Neural crest cell (in vitro differentiated cells): ENCODE measurements at regions not wholly inside any gene's neighbourhood (a gene's known extent, or its start where the extent isn't known, plus 50 kb on each side); places are given as distances from the start of the nearest gene placed in this dataset.
"Not testable (repeated sequence)": the region's sequence is repeated elsewhere in the genome, so short reads cannot be mapped to it uniquely, and the experiment has no call there.

Experiments used
- DNase-seq: peaks from one replicate; pipeline ENCODE4 v3.0.0; 2021; ENCODE audit warnings: low read depth, mixed read lengths, low spot score
- H3K27ac Mint-ChIP-seq: one replicate; pipeline ENCODE4 v1.8.0; 2021; ENCODE audit warnings: mild to moderate bottlenecking, mixed read lengths; ENCODE audit not compliant: unreplicated experiment
- H3K27me3 Mint-ChIP-seq: 2 replicates; pipeline ENCODE4 v1.8.0; 2021; ENCODE audit warnings: low read depth, mild to moderate bottlenecking, mixed read lengths
- H3K36me3 Mint-ChIP-seq: 2 replicates; pipeline ENCODE4 v1.8.0; 2021; ENCODE audit warnings: low read depth, mild to moderate bottlenecking, mixed read lengths
- H3K4me1 Mint-ChIP-seq: 2 replicates; pipeline ENCODE4 v1.8.0; 2021; ENCODE audit warnings: mixed read lengths
- H3K4me3 Mint-ChIP-seq: one replicate; pipeline ENCODE4 v1.8.0; 2021; ENCODE audit warnings: mild to moderate bottlenecking, mixed read lengths
- H3K9me3 Mint-ChIP-seq: 2 replicates; pipeline ENCODE4 v1.8.0; 2021; ENCODE audit warnings: mixed read lengths
- CTCF ChIP-seq: fragments of 200-600 bp; sonication (generic); conservative IDR thresholded peaks from 2 replicates; pipeline ENCODE4 v1.5.0; 2021; ENCODE audit warnings: antibody characterized with exemption, mild to moderate bottlenecking

GRCh38 chr2:123596621-123597020 lies 428.5 kb upstream of the CNTNAP5 start:
- no peaks in the 10 kb centered on the region for H3K27me3 Mint-ChIP-seq
- peaks cover 8% of the 10 kb centered on the region for H3K9me3 Mint-ChIP-seq

GRCh38 chr2:123597988-123598387 lies 427.1 kb upstream of the CNTNAP5 start:
- DNase-seq, result no peak
- Mint-ChIP-seq H3K9me3 (peaks cover 3% of the 10 kb centered on the region), H3K4me1 (no peaks in the 10 kb centered on the region), H3K27ac (no peak overlapping the region), H3K4me3 (no peak overlapping the region), H3K36me3 (no peaks in the 10 kb centered on the region), H3K27me3 (no peaks in the 10 kb centered on the region)
- no peak for TF ChIP-seq CTCF

More at GRCh38 chr2:123596621-123597020, 428.5 kb upstream of the CNTNAP5 start:
- peaks cover 4% of the 10 kb centered on the region for H3K36me3 Mint-ChIP-seq
- TF ChIP-seq CTCF, result no peak
- H3K4me3 Mint-ChIP-seq, result no peak overlapping the region
- DNase-seq, result no peak
- no peaks in the 10 kb centered on the region for H3K4me1 Mint-ChIP-seq
- no peak overlapping the region for H3K27ac Mint-ChIP-seq

GRCh38 chr2:123606631-123607030 lies 418.5 kb upstream of the CNTNAP5 start:
- TF ChIP-seq CTCF, result no peak
- H3K4me3 Mint-ChIP-seq, result no peak overlapping the region
- no peak overlapping the region for H3K27ac Mint-ChIP-seq
- no peak for DNase-seq
- peaks cover 13% of the 10 kb centered on the region for H3K4me1 Mint-ChIP-seq
- peaks cover 6% of the 10 kb centered on the region for H3K9me3 Mint-ChIP-seq
- H3K27me3 Mint-ChIP-seq, result no peaks in the 10 kb centered on the region
- peaks cover 3% of the 10 kb centered on the region for H3K36me3 Mint-ChIP-seq

- no peak for TF ChIP-seq CTCF
- H3K4me3 Mint-ChIP-seq, result no peak overlapping the region
- H3K36me3 Mint-ChIP-seq, result peaks cover 3% of the 10 kb centered on the region
- H3K27ac Mint-ChIP-seq, result no peak overlapping the region
- no peak for DNase-seq
- H3K4me1 Mint-ChIP-seq, result peaks cover 13% of the 10 kb centered on the region
- no peaks in the 10 kb centered on the region for H3K27me3 Mint-ChIP-seq
- H3K9me3 Mint-ChIP-seq, result peaks cover 8% of the 10 kb centered on the region
Observed at GRCh38 chr2:123609077-123609476, 416.0 kb upstream of the CNTNAP5 start.

- no peaks in the 10 kb centered on the region for H3K27me3 Mint-ChIP-seq
- no peak overlapping the region for H3K4me3 Mint-ChIP-seq
- no peak for DNase-seq
- peaks cover 3% of the 10 kb centered on the region for H3K36me3 Mint-ChIP-seq
- peaks cover under 1% of the 10 kb centered on the region for H3K4me1 Mint-ChIP-seq
- no peak overlapping the region for H3K27ac Mint-ChIP-seq
- TF ChIP-seq CTCF, result no peak
- peaks cover 23% of the 10 kb centered on the region for H3K9me3 Mint-ChIP-seq
Observed at GRCh38 chr2:123614596-123614995, 410.5 kb upstream of the CNTNAP5 start.

- H3K27ac Mint-ChIP-seq, H3K4me1 Mint-ChIP-seq, H3K4me3 Mint-ChIP-seq, H3K36me3 Mint-ChIP-seq, DNase-seq, H3K27me3 Mint-ChIP-seq: not testable (repeated sequence)
- peaks cover 19% of the 10 kb centered on the region for H3K9me3 Mint-ChIP-seq
Observed at GRCh38 chr2:123618642-123619041, 406.4 kb upstream of the CNTNAP5 start.
